HCEC 1CT (cell line): ENCODE measurements at regions not wholly inside any gene's neighbourhood (a gene's known extent, or its start where the extent isn't known, plus 50 kb on each side); places are given as distances from the start of the nearest gene placed in this dataset.

Source experiments
- DNase-seq: peaks from one replicate; pipeline ENCODE4 v3.0.0-alpha.2; 2017

GRCh38 chr1:219397511-219397910, 215.4 kb downstream of the ZC3H11B start:
- DNase-seq = no peak

- DNase-seq = no peak
These were observed 217.6 kb downstream of the LYPLAL1 start for GRCh38 chr1:219391297-219391696.

GRCh38 chr1:219387211-219387610, 213.5 kb downstream of the LYPLAL1 start:
- no peak for DNase-seq

GRCh38 chr1:219385787-219386427, 212.2 kb downstream of the LYPLAL1 start:
- peak; percentile 53 for DNase-seq

GRCh38 chr1:219383281-219383680, 209.6 kb downstream of the LYPLAL1 start:
- no peak for DNase-seq

GRCh38 chr1:219381396-219381795, 207.7 kb downstream of the LYPLAL1 start:
- DNase-seq = no peak

GRCh38 chr1:219380463-219380862, 206.8 kb downstream of the LYPLAL1 start:
- DNase-seq = no peak

- no peak for DNase-seq
These were observed 206.0 kb downstream of the LYPLAL1 start for GRCh38 chr1:219379691-219380090.

- DNase-seq = no peak
These were observed 201.0 kb downstream of the LYPLAL1 start for GRCh38 chr1:219374636-219375035.

- no peak for DNase-seq
These were observed 200.4 kb downstream of the LYPLAL1 start for GRCh38 chr1:219374046-219374566.

GRCh38 chr1:219373616-219373935, 199.9 kb downstream of the LYPLAL1 start:
- no peak for DNase-seq

- DNase-seq = no peak
These were observed 199.4 kb downstream of the LYPLAL1 start for GRCh38 chr1:219372916-219373615.

- DNase-seq = no peak
These were observed 197.8 kb downstream of the LYPLAL1 start for GRCh38 chr1:219371471-219371870.

GRCh38 chr1:219367496-219367895, 193.8 kb downstream of the LYPLAL1 start:
- no peak for DNase-seq

- no peak for DNase-seq
These were observed 191.8 kb downstream of the LYPLAL1 start for GRCh38 chr1:219365451-219365850.

GRCh38 chr1:219362702-219363101, 189.0 kb downstream of the LYPLAL1 start:
- DNase-seq = no peak

GRCh38 chr1:219359126-219359525, 185.4 kb downstream of the LYPLAL1 start:
- DNase-seq = no peak

- DNase-seq = no peak
These were observed 184.4 kb downstream of the LYPLAL1 start for GRCh38 chr1:219358080-219358479.

- no peak for DNase-seq
These were observed 181.3 kb downstream of the LYPLAL1 start for GRCh38 chr1:219354962-219355361.

- DNase-seq = no peak
These were observed 179.4 kb downstream of the LYPLAL1 start for GRCh38 chr1:219352961-219353651.

- no peak for DNase-seq
These were observed 176.7 kb downstream of the LYPLAL1 start for GRCh38 chr1:219350172-219350931.

GRCh38 chr1:219347921-219348391, 174.3 kb downstream of the LYPLAL1 start:
- no peak for DNase-seq

- DNase-seq = no peak
These were observed 173.7 kb downstream of the LYPLAL1 start for GRCh38 chr1:219347376-219347775.
